Hematopoietic multipotent progenitor cell (in vitro differentiated cells): ENCODE measurements at regions not wholly inside any gene's neighbourhood (a gene's known extent, or its start where the extent isn't known, plus 50 kb on each side); places are given as distances from the start of the nearest gene placed in this dataset.
"Not testable (repeated sequence)": the region's sequence is repeated elsewhere in the genome, so short reads cannot be mapped to it uniquely, and the experiment has no call there.

ENCODE experiments used
- DNase-seq, 3 donors: peaks; one replicate each; pipeline ENCODE4 v3.0.0-alpha.2; 2011 to 2015; ENCODE audit warnings: low read depth in 2 of 3, low spot score in 2 of 3

- no peak for DNase-seq
Observed at GRCh38 chr3:156044634-156044975, 75.8 kb upstream of the KCNAB1 start.

GRCh38 chr3:156048483-156048882, 71.9 kb upstream of the KCNAB1 start:
- DNase-seq = not testable (repeated sequence)

GRCh38 chr3:156050918-156051317, 69.5 kb upstream of the KCNAB1 start:
- peak in 1 of 3 donors; percentile 11 for DNase-seq

- no peak for DNase-seq
Observed at GRCh38 chr3:156051651-156052050, 68.7 kb upstream of the KCNAB1 start.

GRCh38 chr3:156052115-156052514, 68.3 kb upstream of the KCNAB1 start:
- DNase-seq = no peak

GRCh38 chr3:156059950-156060501, 60.4 kb upstream of the KCNAB1 start:
- DNase-seq = no peak

- DNase-seq = not testable (repeated sequence)
Observed at GRCh38 chr3:156068151-156068550, 52.2 kb upstream of the KCNAB1 start.

GRCh38 chr3:156070028-156070427, 50.4 kb upstream of the KCNAB1 start:
- DNase-seq = no peak
